ENCODE measurements at regions not wholly inside any gene's neighbourhood (a gene's known extent, or its start where the extent isn't known, plus 50 kb on each side); places are given as distances from the start of the nearest gene placed in this dataset.

GRCh38 chr5:58380655-58381054, 79.2 kb downstream of the PLK2 start:
- TF ChIP-seq, protein P1, sequence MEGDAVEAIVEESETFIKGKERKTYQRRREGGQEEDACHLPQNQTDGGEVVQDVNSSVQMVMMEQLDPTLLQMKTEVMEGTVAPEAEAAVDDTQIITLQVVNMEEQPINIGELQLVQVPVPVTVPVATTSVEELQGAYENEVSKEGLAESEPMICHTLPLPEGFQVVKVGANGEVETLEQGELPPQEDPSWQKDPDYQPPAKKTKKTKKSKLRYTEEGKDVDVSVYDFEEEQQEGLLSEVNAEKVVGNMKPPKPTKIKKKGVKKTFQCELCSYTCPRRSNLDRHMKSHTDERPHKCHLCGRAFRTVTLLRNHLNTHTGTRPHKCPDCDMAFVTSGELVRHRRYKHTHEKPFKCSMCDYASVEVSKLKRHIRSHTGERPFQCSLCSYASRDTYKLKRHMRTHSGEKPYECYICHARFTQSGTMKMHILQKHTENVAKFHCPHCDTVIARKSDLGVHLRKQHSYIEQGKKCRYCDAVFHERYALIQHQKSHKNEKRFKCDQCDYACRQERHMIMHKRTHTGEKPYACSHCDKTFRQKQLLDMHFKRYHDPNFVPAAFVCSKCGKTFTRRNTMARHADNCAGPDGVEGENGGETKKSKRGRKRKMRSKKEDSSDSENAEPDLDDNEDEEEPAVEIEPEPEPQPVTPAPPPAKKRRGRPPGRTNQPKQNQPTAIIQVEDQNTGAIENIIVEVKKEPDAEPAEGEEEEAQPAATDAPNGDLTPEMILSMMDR (conservative IDR thresholded peaks at IDR 0.05) = no peak
- TF ChIP-seq ZFX (IDR thresholded peaks at IDR 0.05) = no peak
